ENCODE measurements at regions not wholly inside any gene's neighbourhood (a gene's known extent, or its start where the extent isn't known, plus 50 kb on each side); places are given as distances from the start of the nearest gene placed in this dataset.

DNA sequence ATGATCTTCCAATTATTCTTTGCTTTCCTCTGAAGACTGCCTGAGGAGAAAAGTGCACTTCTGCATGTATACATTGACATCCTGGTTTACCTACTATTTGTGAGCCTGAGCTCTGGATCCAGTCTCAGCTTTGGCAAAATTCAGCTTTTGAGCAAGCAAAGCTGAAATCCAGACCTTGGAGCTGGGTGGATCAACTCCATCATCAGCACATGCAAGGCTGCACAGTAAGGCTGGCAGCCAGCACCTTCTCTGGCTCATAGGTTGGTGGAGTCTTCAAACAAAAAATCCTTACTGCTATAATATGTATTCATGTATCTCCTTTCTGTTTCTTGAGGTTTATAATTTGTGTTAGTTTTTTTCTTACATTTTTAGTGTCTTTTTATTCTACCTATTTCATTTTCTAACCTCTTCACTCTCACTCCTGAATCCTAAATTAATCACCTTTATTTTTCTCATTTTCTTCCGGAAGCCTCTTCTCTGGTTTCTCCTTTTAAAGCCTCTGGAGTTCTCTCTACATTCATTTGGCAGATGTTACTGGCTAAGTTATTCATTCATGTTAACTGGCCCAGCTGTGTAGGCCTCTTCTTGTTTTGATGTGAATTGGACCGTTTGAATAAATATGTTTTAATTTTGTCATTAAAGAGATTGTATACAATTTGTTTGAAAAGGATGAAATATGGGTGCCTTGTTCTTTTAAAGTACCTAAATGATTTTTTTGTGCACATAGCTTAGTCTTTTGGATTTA is 224.8 kb downstream of the DACT1 start:
- Histone ChIP-seq H3K4me3 (ENCODE audit: low read depth, low read length, poor library complexity, severe bottlenecking) (no peak overlapping the region), H3K4me1 (ENCODE audit: insufficient read depth, low read length, severe bottlenecking) (no peaks in the 10 kb centered on the region), H3K9me2 (ENCODE audit: low read depth, low read length) (no peaks in the 10 kb centered on the region), H3K36me3 (ENCODE audit: insufficient read depth, low read length) (no peaks in the 10 kb centered on the region), H3K9me3 (ENCODE audit: low read length) (no peaks in the 10 kb centered on the region), H2AFZ (ENCODE audit: low read length) (no peak overlapping the region), H4K20me1 (ENCODE audit: insufficient read depth, low read length) (no peaks in the 10 kb centered on the region), H3F3A (ENCODE audit: insufficient read depth, low read length) (no peaks in the 10 kb centered on the region), H3K27me3 (ENCODE audit: insufficient read depth, low read length) (no peaks in the 10 kb centered on the region), H3K27ac (ENCODE audit: low read depth, low read length, poor library complexity, severe bottlenecking) (no peak overlapping the region), H3K4me2 (ENCODE audit: low read length) (no peak overlapping the region), H3K9ac (ENCODE audit: low read length) (no peak overlapping the region), H3K79me2 (ENCODE audit: insufficient read depth, low read length) (no peaks in the 10 kb centered on the region)
- TF ChIP-seq EZH2 (IDR thresholded peaks at IDR 0.05; ENCODE audit: borderline replicate concordance, low read length): no peak
- TF ChIP-seq, protein P1, sequence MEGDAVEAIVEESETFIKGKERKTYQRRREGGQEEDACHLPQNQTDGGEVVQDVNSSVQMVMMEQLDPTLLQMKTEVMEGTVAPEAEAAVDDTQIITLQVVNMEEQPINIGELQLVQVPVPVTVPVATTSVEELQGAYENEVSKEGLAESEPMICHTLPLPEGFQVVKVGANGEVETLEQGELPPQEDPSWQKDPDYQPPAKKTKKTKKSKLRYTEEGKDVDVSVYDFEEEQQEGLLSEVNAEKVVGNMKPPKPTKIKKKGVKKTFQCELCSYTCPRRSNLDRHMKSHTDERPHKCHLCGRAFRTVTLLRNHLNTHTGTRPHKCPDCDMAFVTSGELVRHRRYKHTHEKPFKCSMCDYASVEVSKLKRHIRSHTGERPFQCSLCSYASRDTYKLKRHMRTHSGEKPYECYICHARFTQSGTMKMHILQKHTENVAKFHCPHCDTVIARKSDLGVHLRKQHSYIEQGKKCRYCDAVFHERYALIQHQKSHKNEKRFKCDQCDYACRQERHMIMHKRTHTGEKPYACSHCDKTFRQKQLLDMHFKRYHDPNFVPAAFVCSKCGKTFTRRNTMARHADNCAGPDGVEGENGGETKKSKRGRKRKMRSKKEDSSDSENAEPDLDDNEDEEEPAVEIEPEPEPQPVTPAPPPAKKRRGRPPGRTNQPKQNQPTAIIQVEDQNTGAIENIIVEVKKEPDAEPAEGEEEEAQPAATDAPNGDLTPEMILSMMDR (IDR thresholded peaks at IDR 0.05; ENCODE audit: low read length): no peak

DNA sequence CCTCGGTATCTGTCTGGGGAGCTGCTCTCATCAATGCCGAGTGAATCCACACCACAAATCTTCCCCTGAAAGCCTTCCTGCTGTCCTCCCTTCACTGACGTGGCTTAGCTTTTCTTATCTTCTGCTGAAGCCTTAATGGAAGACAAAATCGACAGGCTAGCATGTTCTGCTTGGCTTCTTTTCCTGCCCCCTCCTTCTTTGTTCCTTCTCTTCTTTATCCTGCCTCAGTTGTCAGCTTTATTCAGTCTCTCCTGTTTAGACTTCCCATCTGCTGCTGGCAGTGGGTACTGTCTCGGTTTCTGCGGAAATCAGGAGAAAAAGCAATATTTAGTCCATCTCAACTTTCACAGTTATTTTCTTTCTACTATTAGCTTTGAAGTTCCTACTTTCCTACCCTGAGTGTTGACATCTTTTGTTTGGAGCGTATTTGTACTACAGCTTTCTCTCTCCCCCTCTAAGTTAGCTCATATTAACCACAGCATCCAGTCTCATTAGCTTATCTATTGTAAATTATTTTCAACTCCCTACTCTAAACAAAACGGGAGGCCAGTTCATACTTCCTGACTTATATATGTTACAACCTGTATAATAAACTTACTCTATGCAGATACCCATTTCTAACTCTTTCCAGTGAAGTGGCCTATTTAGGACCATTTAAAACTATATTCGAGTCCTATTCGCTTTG is 226.0 kb downstream of the DACT1 start:
- no peaks in the 10 kb centered on the region for H3K79me2 ChIP-seq (ENCODE audit: insufficient read depth, low read length)
- H3K27me3 ChIP-seq (ENCODE audit: insufficient read depth, low read length): no peaks in the 10 kb centered on the region
- H4K20me1 ChIP-seq (ENCODE audit: insufficient read depth, low read length): no peaks in the 10 kb centered on the region
- no peaks in the 10 kb centered on the region for H3K9me3 ChIP-seq (ENCODE audit: low read length)
- H3K36me3 ChIP-seq (ENCODE audit: insufficient read depth, low read length): no peaks in the 10 kb centered on the region
- H3K4me3 ChIP-seq (ENCODE audit: low read depth, low read length, poor library complexity, severe bottlenecking): no peak overlapping the region
- no peak overlapping the region for H3K27ac ChIP-seq (ENCODE audit: low read depth, low read length, poor library complexity, severe bottlenecking)
- H2AFZ ChIP-seq (ENCODE audit: low read length): no peak overlapping the region
- H3K4me1 ChIP-seq (ENCODE audit: insufficient read depth, low read length, severe bottlenecking): no peaks in the 10 kb centered on the region
- no peak overlapping the region for H3K4me2 ChIP-seq (ENCODE audit: low read length)
- H3K9ac ChIP-seq (ENCODE audit: low read length): no peak overlapping the region
- TF ChIP-seq EZH2 (IDR thresholded peaks at IDR 0.05; ENCODE audit: borderline replicate concordance, low read length): no peak
- TF ChIP-seq, protein P1 (IDR thresholded peaks at IDR 0.05; ENCODE audit: low read length): no peak
- no peaks in the 10 kb centered on the region for H3F3A ChIP-seq (ENCODE audit: insufficient read depth, low read length)
- no peaks in the 10 kb centered on the region for H3K9me2 ChIP-seq (ENCODE audit: low read depth, low read length)

DNA sequence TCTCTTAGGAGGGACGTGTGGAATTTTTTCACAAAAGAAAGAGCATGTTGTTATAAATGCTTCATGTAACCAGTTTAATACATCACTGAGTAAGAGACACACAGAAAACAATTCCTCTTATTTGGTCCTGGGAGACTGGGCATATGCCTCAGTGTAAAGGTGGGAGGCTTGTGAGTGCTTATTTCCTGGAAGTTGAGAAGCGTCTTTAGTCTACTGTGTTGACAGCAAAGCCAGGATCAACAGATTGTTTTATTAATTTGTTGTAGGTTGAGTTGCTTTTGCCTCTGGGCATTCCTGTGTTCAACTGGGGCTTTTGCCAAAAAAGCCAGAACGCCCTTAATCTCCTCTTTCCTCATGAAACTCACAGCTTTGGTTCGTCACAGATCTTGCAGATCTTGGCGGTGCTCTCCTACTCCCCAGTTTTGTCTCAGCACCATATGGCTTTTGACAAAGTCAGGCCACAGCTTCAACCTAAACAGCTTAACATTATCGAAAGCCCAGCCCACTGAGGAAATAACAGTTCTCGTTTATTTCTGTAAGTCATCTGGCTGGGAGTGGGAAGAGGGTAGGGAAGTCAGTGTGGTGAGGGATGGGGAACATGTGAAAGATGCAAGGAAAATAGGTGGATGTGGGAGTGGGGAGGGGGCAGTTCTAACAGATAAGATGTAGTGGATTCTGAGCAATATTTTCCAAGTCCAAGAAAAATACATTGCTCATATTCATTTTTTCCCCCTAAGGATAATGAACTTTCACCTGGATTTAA is 227.2 kb downstream of the DACT1 start:
- Histone ChIP-seq H3K36me3 (ENCODE audit: insufficient read depth, low read length) (no peaks in the 10 kb centered on the region), H4K20me1 (ENCODE audit: insufficient read depth, low read length) (no peaks in the 10 kb centered on the region), H3K27ac (ENCODE audit: low read depth, low read length, poor library complexity, severe bottlenecking) (no peak overlapping the region), H3F3A (ENCODE audit: insufficient read depth, low read length) (no peaks in the 10 kb centered on the region), H3K4me3 (ENCODE audit: low read depth, low read length, poor library complexity, severe bottlenecking) (no peak overlapping the region), H3K79me2 (ENCODE audit: insufficient read depth, low read length) (no peaks in the 10 kb centered on the region), H3K27me3 (ENCODE audit: insufficient read depth, low read length) (no peaks in the 10 kb centered on the region), H3K4me1 (ENCODE audit: insufficient read depth, low read length, severe bottlenecking) (no peaks in the 10 kb centered on the region), H3K9me2 (ENCODE audit: low read depth, low read length) (no peaks in the 10 kb centered on the region), H3K4me2 (ENCODE audit: low read length) (no peak overlapping the region), H3K9me3 (ENCODE audit: low read length) (no peaks in the 10 kb centered on the region), H2AFZ (ENCODE audit: low read length) (no peak overlapping the region), H3K9ac (ENCODE audit: low read length) (no peak overlapping the region)
- TF ChIP-seq EZH2 (IDR thresholded peaks at IDR 0.05; ENCODE audit: borderline replicate concordance, low read length): no peak
- TF ChIP-seq, protein P1 (IDR thresholded peaks at IDR 0.05; ENCODE audit: low read length): no peak

Data from OCI-LY1 (cell line).